ENCODE measurements at regions not wholly inside any gene's neighbourhood (a gene's known extent, or its start where the extent isn't known, plus 50 kb on each side); places are given as distances from the start of the nearest gene placed in this dataset.

DNA sequence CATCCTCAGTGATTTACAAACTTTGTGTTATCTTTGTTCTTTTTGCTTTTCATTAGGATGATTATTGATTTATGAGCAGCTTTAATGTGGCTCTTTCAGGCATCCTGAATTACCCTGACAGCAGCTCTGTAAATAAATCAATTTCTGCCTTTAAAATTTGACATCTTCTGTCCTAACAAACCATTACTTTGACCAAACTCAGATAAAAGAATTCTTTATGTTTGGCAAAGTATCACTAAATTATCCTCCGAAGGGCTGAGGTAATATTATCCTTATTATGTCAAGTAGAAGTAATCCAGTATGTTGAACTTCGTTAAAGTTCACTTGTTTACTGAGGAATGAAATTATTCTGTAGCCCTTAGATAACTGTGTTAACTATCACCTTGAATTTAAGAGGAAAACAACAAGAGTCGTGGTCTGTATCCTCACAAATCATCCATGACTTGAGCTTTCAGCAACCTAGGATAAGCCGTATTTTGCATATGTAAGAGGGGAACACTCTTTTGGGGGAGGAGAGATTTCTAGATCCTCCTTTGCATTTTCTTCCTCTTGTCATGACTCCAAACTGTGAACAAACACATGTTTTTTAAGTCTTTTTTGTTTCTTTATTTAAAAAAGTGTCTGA lies 173.2 kb upstream of the STAC start:
- H3K27ac ChIP-seq: no peak overlapping the region
- intact Hi-C loops (cut with DNase I; ENCODE audit: low total_unique reads): no loop called here
- TF ChIP-seq POLR2AphosphoS5 (IDR thresholded peaks at IDR 0.05) (no peak), POLR2A (IDR thresholded peaks at IDR 0.05) (no peak)
- TF ChIP-seq, protein P1, sequence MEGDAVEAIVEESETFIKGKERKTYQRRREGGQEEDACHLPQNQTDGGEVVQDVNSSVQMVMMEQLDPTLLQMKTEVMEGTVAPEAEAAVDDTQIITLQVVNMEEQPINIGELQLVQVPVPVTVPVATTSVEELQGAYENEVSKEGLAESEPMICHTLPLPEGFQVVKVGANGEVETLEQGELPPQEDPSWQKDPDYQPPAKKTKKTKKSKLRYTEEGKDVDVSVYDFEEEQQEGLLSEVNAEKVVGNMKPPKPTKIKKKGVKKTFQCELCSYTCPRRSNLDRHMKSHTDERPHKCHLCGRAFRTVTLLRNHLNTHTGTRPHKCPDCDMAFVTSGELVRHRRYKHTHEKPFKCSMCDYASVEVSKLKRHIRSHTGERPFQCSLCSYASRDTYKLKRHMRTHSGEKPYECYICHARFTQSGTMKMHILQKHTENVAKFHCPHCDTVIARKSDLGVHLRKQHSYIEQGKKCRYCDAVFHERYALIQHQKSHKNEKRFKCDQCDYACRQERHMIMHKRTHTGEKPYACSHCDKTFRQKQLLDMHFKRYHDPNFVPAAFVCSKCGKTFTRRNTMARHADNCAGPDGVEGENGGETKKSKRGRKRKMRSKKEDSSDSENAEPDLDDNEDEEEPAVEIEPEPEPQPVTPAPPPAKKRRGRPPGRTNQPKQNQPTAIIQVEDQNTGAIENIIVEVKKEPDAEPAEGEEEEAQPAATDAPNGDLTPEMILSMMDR (IDR thresholded peaks at IDR 0.05 in 8 of 11, conservative IDR thresholded peaks at IDR 0.05 in 3 of 11): no peak
- H3K9me3 ChIP-seq: no peaks in the 10 kb centered on the region
- no peaks in the 10 kb centered on the region for H3K4me1 ChIP-seq
- H3K4me3 ChIP-seq: no peak overlapping the region
- DNase-seq: no peak
- no peaks in the 10 kb centered on the region for H3K36me3 ChIP-seq
- H3K27me3 ChIP-seq (replicated peaks in 1 of 7): no peaks in the 10 kb centered on the region
- 45 to 66% (median 52%) methylated on average over 4 of the region's 4 CpGs for WGBS, 5 donors

DNA sequence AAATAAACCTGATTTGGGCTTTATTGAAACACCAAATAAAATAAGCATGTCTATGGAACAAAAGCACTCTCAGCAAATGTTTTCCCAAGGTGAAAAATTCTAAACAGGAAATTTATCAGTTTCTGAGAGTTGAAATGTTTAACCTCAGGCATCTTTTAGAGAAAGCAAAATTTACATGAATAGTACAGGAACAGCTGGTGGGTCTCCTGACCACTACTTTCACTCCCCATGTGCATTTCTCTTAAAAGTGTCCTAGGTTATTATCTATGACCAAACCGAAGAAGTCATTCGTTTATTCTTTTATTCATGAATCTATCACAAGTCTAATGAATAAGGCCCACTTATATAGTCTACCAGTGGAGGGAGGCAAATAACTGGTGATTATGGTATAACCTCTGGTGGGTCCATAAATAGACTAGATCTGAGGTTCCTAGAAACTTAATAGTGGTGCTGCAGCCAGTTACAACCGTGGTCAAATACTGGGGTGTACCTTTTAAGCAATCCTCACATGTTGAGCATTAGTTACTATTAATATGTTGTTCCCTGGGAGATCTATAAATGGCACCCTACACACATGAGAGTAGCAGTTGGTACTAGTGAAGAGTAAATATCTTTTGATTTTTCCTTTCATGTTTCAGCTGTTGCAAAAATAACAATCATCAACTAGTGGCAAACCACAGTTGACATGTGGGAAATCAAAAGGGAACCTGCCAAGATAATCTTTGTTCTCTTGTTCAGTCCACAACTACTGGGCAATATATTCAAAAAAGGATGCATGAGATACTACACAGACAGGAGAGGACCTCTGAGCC lies 169.3 kb upstream of the STAC start:
- Histone ChIP-seq H3K36me3 (no peaks in the 10 kb centered on the region), H3K4me1 (no peaks in the 10 kb centered on the region), H3K27me3 (replicated peaks in 1 of 7) (no peaks in the 10 kb centered on the region), H3K9me3 (no peaks in the 10 kb centered on the region), H3K4me3 (no peak overlapping the region), H3K27ac (no peak overlapping the region)
- intact Hi-C loops (cut with DNase I; ENCODE audit: low total_unique reads): no loop called here
- 68 to 79% (median 77%) methylated on average over 3 of the region's 3 CpGs for WGBS, 5 donors
- DNase-seq: no peak
- TF ChIP-seq POLR2AphosphoS5 (IDR thresholded peaks at IDR 0.05) (no peak), POLR2A (IDR thresholded peaks at IDR 0.05) (no peak)
- TF ChIP-seq, protein P1 (IDR thresholded peaks at IDR 0.05 in 8 of 11, conservative IDR thresholded peaks at IDR 0.05 in 3 of 11): no peak

DNA sequence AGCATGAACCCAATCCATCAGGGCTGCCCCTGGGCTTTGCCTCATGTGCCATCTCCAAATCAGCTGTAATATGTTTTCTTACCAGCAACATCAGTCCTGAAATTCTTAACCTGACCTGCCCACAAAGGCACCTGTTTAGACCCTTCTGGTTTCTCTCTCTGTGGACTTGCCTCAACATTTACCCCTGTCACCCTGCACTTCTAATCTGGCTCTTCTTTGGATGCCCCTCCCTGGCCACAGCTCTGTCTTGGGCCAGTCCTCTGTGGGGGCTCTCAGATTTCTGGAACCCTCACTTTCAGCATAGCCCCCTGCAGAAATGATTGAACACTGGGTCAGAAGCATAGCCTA lies 168.7 kb upstream of the STAC start:
- Histone ChIP-seq H3K4me3 (no peak overlapping the region), H3K27me3 (replicated peaks in 1 of 7) (no peaks in the 10 kb centered on the region), H3K4me1 (no peaks in the 10 kb centered on the region), H3K9me3 (no peaks in the 10 kb centered on the region), H3K36me3 (no peaks in the 10 kb centered on the region), H3K27ac (no peak overlapping the region)
- TF ChIP-seq POLR2AphosphoS5 (IDR thresholded peaks at IDR 0.05): no peak
- no peak for TF ChIP-seq POLR2A (IDR thresholded peaks at IDR 0.05)
- TF ChIP-seq, protein P1 (IDR thresholded peaks at IDR 0.05 in 8 of 11, conservative IDR thresholded peaks at IDR 0.05 in 3 of 11): no peak
- intact Hi-C loops (cut with DNase I; ENCODE audit: low total_unique reads): no loop called here
- no peak for DNase-seq

DNA sequence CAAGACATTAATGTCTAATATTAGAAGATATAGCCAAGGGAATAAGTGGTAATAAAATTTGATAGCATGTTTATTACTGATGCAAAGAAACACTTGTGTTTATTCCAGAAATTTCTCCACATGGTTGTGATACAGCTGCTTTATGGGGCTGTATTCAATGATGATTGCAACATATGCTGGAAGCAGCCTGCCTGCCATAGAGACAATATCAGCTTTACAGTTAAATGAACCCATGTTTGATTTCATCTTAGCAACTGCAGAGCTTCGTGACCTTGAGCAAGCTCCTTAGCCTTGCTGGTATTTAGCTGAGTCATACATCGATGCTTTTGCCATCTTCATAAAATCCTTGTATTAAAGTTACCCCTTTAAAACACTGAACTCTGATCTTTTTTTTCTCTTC lies 168.1 kb upstream of the STAC start:
- no peak for TF ChIP-seq POLR2AphosphoS5 (IDR thresholded peaks at IDR 0.05)
- TF ChIP-seq POLR2A (IDR thresholded peaks at IDR 0.05): no peak
- TF ChIP-seq, protein P1 (IDR thresholded peaks at IDR 0.05 in 8 of 11, conservative IDR thresholded peaks at IDR 0.05 in 3 of 11): no peak
- no peak overlapping the region for H3K27ac ChIP-seq
- no peak for DNase-seq
- H3K4me1 ChIP-seq: no peaks in the 10 kb centered on the region
- no peaks in the 10 kb centered on the region for H3K27me3 ChIP-seq (replicated peaks in 1 of 7)
- no peaks in the 10 kb centered on the region for H3K36me3 ChIP-seq
- H3K9me3 ChIP-seq: no peaks in the 10 kb centered on the region
- intact Hi-C loops (cut with DNase I; ENCODE audit: low total_unique reads): no loop called here
- H3K4me3 ChIP-seq: no peak overlapping the region
- 72 to 87% (median 79%) methylated on average over 2 of the region's 2 CpGs for WGBS, 5 donors
